ENCODE measurements at regions not wholly inside any gene's neighbourhood (a gene's known extent, or its start where the extent isn't known, plus 50 kb on each side); places are given as distances from the start of the nearest gene placed in this dataset.

GRCh38 chr1:60990714-60991090 lies 91.7 kb upstream of the NFIA start (continued):
- TF ChIP-seq ZNF561 (tag by site-specific recombination; IDR thresholded peaks at IDR 0.05; ENCODE audit: borderline replicate concordance) (no peak), ZNF701 (tag by site-specific recombination; IDR thresholded peaks at IDR 0.05) (no peak), ZNF654 (tag by site-specific recombination; IDR thresholded peaks at IDR 0.05; ENCODE audit: low read depth) (no peak), ZNF548 (tag by site-specific recombination; IDR thresholded peaks at IDR 0.05) (no peak), HOXD13 (CRISPR knock-in tag; IDR thresholded peaks at IDR 0.05; ENCODE audit: borderline replicate concordance) (no peak), EGR2 (tag by site-specific recombination; IDR thresholded peaks at IDR 0.05; ENCODE audit: low read depth) (no peak), OVOL3 (tag by site-specific recombination; IDR thresholded peaks at IDR 0.05) (0 out of 2 replicates have a peak, but pooled peaks have one; percentile 9), ZNF530 (tag by site-specific recombination; IDR thresholded peaks at IDR 0.05; ENCODE audit: low read depth) (no peak), HIC1 (tag by site-specific recombination; IDR thresholded peaks at IDR 0.05) (peak; percentile 10), ZNF521 (tag by site-specific recombination; IDR thresholded peaks at IDR 0.05) (no peak), ZNF76 (tag by site-specific recombination; IDR thresholded peaks at IDR 0.05; ENCODE audit: borderline replicate concordance, low read depth) (no peak), ZNF549 (tag by site-specific recombination; IDR thresholded peaks at IDR 0.05) (no peak), ZNF768 (tag by site-specific recombination; IDR thresholded peaks at IDR 0.05) (no peak), ZNF169 (tag by site-specific recombination; IDR thresholded peaks at IDR 0.05) (no peak), ZNF48 (tag by site-specific recombination; IDR thresholded peaks at IDR 0.05) (no peak), ZNF239 (tag by site-specific recombination; IDR thresholded peaks at IDR 0.05) (no peak), ZSCAN4 (tag by site-specific recombination; IDR thresholded peaks at IDR 0.05) (no peak), SP7 (tag by site-specific recombination; IDR thresholded peaks at IDR 0.05) (peak; percentile 75), ZBTB26 (tag by site-specific recombination; optimal IDR thresholded peaks at IDR 0.05) (no peak), PBX3 (CRISPR knock-in tag; IDR thresholded peaks at IDR 0.05) (no peak), SP3 (tag by site-specific recombination; IDR thresholded peaks at IDR 0.05) (no peak), SCRT1 (tag by site-specific recombination; IDR thresholded peaks at IDR 0.05; ENCODE audit: borderline replicate concordance) (no peak), ZNF341 (tag by site-specific recombination; IDR thresholded peaks at IDR 0.05; ENCODE audit: low read depth) (no peak), ZFP69B (tag by site-specific recombination; IDR thresholded peaks at IDR 0.05) (no peak)
- TF ChIP-seq, protein P1, sequence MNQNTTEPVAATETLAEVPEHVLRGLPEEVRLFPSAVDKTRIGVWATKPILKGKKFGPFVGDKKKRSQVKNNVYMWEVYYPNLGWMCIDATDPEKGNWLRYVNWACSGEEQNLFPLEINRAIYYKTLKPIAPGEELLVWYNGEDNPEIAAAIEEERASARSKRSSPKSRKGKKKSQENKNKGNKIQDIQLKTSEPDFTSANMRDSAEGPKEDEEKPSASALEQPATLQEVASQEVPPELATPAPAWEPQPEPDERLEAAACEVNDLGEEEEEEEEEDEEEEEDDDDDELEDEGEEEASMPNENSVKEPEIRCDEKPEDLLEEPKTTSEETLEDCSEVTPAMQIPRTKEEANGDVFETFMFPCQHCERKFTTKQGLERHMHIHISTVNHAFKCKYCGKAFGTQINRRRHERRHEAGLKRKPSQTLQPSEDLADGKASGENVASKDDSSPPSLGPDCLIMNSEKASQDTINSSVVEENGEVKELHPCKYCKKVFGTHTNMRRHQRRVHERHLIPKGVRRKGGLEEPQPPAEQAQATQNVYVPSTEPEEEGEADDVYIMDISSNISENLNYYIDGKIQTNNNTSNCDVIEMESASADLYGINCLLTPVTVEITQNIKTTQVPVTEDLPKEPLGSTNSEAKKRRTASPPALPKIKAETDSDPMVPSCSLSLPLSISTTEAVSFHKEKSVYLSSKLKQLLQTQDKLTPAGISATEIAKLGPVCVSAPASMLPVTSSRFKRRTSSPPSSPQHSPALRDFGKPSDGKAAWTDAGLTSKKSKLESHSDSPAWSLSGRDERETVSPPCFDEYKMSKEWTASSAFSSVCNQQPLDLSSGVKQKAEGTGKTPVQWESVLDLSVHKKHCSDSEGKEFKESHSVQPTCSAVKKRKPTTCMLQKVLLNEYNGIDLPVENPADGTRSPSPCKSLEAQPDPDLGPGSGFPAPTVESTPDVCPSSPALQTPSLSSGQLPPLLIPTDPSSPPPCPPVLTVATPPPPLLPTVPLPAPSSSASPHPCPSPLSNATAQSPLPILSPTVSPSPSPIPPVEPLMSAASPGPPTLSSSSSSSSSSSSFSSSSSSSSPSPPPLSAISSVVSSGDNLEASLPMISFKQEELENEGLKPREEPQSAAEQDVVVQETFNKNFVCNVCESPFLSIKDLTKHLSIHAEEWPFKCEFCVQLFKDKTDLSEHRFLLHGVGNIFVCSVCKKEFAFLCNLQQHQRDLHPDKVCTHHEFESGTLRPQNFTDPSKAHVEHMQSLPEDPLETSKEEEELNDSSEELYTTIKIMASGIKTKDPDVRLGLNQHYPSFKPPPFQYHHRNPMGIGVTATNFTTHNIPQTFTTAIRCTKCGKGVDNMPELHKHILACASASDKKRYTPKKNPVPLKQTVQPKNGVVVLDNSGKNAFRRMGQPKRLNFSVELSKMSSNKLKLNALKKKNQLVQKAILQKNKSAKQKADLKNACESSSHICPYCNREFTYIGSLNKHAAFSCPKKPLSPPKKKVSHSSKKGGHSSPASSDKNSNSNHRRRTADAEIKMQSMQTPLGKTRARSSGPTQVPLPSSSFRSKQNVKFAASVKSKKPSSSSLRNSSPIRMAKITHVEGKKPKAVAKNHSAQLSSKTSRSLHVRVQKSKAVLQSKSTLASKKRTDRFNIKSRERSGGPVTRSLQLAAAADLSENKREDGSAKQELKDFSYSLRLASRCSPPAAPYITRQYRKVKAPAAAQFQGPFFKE (tag by site-specific recombination; IDR thresholded peaks at IDR 0.05; ENCODE audit: borderline replicate concordance) = no peak
- TF ChIP-seq, protein P2, sequence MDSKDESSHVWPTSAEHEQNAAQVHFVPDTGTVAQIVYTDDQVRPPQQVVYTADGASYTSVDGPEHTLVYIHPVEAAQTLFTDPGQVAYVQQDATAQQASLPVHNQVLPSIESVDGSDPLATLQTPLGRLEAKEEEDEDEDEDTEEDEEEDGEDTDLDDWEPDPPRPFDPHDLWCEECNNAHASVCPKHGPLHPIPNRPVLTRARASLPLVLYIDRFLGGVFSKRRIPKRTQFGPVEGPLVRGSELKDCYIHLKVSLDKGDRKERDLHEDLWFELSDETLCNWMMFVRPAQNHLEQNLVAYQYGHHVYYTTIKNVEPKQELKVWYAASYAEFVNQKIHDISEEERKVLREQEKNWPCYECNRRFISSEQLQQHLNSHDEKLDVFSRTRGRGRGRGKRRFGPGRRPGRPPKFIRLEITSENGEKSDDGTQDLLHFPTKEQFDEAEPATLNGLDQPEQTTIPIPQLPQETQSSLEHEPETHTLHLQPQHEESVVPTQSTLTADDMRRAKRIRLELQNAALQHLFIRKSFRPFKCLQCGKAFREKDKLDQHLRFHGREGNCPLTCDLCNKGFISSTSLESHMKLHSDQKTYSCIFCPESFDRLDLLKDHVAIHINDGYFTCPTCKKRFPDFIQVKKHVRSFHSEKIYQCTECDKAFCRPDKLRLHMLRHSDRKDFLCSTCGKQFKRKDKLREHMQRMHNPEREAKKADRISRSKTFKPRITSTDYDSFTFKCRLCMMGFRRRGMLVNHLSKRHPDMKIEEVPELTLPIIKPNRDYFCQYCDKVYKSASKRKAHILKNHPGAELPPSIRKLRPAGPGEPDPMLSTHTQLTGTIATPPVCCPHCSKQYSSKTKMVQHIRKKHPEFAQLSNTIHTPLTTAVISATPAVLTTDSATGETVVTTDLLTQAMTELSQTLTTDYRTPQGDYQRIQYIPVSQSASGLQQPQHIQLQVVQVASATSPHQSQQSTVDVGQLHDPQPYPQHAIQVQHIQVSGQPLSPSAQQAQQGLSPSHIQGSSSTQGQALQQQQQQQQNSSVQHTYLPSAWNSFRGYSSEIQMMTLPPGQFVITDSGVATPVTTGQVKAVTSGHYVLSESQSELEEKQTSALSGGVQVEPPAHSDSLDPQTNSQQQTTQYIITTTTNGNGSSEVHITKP (tag by site-specific recombination; IDR thresholded peaks at IDR 0.05) = no peak

Measured in HEK293 (cell line).